ENCODE measurements at regions not wholly inside any gene's neighbourhood (a gene's known extent, or its start where the extent isn't known, plus 50 kb on each side); places are given as distances from the start of the nearest gene placed in this dataset.
"Not testable (repeated sequence)": the region's sequence is repeated elsewhere in the genome, so short reads cannot be mapped to it uniquely, and the experiment has no call there.

- TF ChIP-seq MAZ (IDR thresholded peaks at IDR 0.05; ENCODE audit: borderline replicate concordance, low read depth, low read length) (no peak), MAZ (CRISPR knock-in tag; IDR thresholded peaks at IDR 0.05; ENCODE audit: low read depth) (no peak)
Observed at GRCh38 chr15:31615643-31616415, 289.2 kb downstream of the KLF13 start (continued).

- POLR2A ChIA-PET; H3K4me2 ChIP-seq (ENCODE audit: low read depth, low read length); H3K27me3 ChIP-seq (ENCODE audit: control insufficient read depth in 1 of 2, insufficient read depth in 2 of 2, low read length in 2 of 2); H3K9ac ChIP-seq (ENCODE audit: insufficient read depth, low read depth, low read length); intact Hi-C loops (cut with micrococcal nuclease; ENCODE audit: unreplicated experiment); CTCF ChIA-PET (ENCODE audit: low intra/inter-chr PET ratio, low total read pairs); FAIRE-seq; H3K79me2 ChIP-seq (ENCODE audit: insufficient read depth, low read length); H4K20me1 ChIP-seq (ENCODE audit: insufficient read depth, low read length); H3K4me3 ChIP-seq (replicated peaks in 1 of 3; ENCODE audit: insufficient read depth in 1 of 3, low read depth in 2 of 3, low read length in 3 of 3); DNase-seq (ENCODE audit: low spot score); in situ Hi-C loops (cut with HindIII; ENCODE audit: extremely low pct_ligation_motif_present, low pct_unique_long_range_greater_than_20kb); BruUV-seq (replicated peaks); ATAC-seq; H3K36me3 ChIP-seq (replicated peaks in 1 of 2; ENCODE audit: control insufficient read depth in 1 of 2, insufficient read depth in 2 of 2, low read length in 2 of 2); H2AFZ ChIP-seq (ENCODE audit: low read length); H3K27ac ChIP-seq (ENCODE audit: extremely low read length, insufficient read depth, low read length); H3K9me3 ChIP-seq (ENCODE audit: low read length); H3K4me1 ChIP-seq (ENCODE audit: insufficient read depth, low read length); TF ChIP-seq FOXA1 (IDR thresholded peaks at IDR 0.05): not testable (repeated sequence)
- 16% methylated on average over 10 of the region's 11 CpGs for WGBS (ENCODE audit: low lambda C conversion rate)
- TF ChIP-seq ZNF281 (CRISPR knock-in tag; IDR thresholded peaks at IDR 0.05; ENCODE audit: borderline replicate concordance): peak; percentile 83
- TF ChIP-seq FOXA1 (CRISPR knock-in tag; IDR thresholded peaks at IDR 0.05): peak; percentile 31; the same call in 1 of the 2 replicates
- TF ChIP-seq ZNF687 (CRISPR knock-in tag; IDR thresholded peaks at IDR 0.05): 0 out of 2 replicates have a peak, but pooled peaks have one; percentile 15
- TF ChIP-seq GABPB1 (CRISPR knock-in tag; IDR thresholded peaks at IDR 0.05): 0 out of 2 replicates have a peak, but pooled peaks have one; percentile 13
Observed at GRCh38 chr15:31623297-31623696, 296.7 kb downstream of the KLF13 start.

All from HepG2 (cell line).